ENCODE measurements at regions not wholly inside any gene's neighbourhood (a gene's known extent, or its start where the extent isn't known, plus 50 kb on each side); places are given as distances from the start of the nearest gene placed in this dataset.
"Not testable (repeated sequence)": the region's sequence is repeated elsewhere in the genome, so short reads cannot be mapped to it uniquely, and the experiment has no call there.

GRCh38 chr3:22685597-22685996 lies 517.5 kb upstream of the UBE2E2 start:
- no peak for DNase-seq (ENCODE audit: low read depth in 3 of 3)

- no peak for DNase-seq (ENCODE audit: low read depth in 3 of 3)
Measured at GRCh38 chr3:22691407-22691806, 511.7 kb upstream of the UBE2E2 start.

GRCh38 chr3:22691856-22692628 lies 511.1 kb upstream of the UBE2E2 start:
- DNase-seq (ENCODE audit: low read depth in 3 of 3) = no peak

DNA sequence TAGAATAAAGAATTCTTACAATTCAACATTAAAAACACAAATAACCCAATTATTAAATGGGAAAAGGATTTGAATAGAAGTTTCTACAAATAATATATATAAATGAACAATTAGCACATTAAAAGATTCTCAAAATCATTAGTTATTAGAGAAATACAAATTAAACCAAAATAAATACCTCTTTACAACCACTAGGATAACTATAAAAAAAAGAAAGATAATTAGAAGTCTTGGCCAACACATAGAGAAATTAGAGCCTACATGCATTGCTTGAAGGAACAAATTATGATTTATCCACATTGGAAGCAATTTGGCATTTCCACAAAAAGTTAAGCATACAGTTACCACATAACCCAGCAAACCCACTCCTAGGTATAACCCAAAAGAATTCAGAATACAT lies 502.3 kb upstream of the UBE2E2 start:
- DNase-seq (ENCODE audit: low read depth in 3 of 3) = no peak

GRCh38 chr3:22704166-22704565 lies 499.0 kb upstream of the UBE2E2 start:
- DNase-seq (ENCODE audit: low read depth in 3 of 3) = no peak

GRCh38 chr3:22704571-22705354 lies 498.4 kb upstream of the UBE2E2 start:
- no peak for DNase-seq (ENCODE audit: low read depth in 3 of 3)

DNA sequence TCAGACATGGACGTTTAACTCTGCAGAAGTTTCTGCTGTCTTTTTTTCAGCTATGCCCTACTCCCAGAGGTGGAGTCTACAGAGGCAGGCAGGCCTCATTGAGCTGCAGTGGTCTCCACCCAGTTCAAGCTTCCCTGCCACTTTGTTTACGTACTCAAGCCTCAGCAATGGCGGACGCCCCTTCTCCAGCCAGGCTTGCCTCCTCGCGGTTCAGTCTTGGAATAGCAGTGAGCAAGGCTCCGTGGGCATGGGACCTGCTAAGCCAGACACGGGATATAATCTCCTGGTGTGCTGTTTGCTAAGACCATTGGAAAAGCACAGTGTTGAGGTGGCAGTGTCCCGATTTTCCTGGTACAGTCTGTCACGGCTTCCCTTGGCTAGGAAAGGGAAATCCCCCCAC lies 496.2 kb upstream of the UBE2E2 start:
- not testable (repeated sequence) for DNase-seq (ENCODE audit: low read depth in 3 of 3)

DNA sequence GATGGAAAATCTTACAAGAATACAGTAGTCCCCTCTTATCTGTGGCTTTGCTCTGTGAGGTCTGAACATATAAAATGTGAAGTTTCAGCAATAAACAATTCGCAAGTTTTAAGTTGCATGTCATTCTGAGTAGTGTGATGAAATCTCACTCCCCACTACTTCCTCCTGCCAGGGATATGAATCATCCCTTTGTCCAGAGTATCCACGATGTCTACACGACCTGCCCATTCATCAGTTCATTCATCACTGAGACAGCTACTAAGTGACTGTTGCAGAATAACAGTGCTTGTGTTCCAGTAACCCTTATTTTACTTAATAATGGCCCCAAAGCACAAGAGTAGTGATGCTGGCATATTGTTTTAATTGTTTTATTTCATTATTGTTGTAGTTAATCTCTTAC lies 489.2 kb upstream of the UBE2E2 start:
- no peak for DNase-seq (ENCODE audit: low read depth in 3 of 3)

DNA sequence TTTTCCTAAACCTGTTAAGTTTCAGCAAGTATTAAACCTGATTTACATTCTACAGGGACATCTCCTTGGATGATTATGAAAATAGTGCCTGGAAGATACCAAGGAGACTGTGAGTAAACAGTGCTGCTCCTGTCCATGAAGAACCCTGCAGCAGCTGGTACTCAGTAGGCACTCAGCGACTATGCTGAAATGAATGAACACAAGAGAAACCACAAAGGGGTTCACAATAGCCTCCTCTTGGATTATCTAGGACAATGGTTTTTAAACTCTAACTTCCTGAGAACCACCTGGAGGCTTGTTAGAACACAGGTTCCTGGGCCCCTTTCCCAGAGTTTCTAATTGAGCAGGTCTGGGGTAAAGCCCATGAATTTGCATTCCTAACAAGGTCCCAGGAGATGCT lies 488.4 kb upstream of the UBE2E2 start:
- DNase-seq (ENCODE audit: low read depth in 3 of 3) = no peak

- DNase-seq (ENCODE audit: low read depth in 3 of 3) = no peak
Measured at GRCh38 chr3:22720596-22720995, 482.5 kb upstream of the UBE2E2 start.

- no peak for DNase-seq (ENCODE audit: low read depth in 3 of 3)
Measured at GRCh38 chr3:22724420-22724819, 478.7 kb upstream of the UBE2E2 start.

GRCh38 chr3:22728406-22728805 lies 474.7 kb upstream of the UBE2E2 start:
- DNase-seq (ENCODE audit: low read depth in 3 of 3) = no peak

DNA sequence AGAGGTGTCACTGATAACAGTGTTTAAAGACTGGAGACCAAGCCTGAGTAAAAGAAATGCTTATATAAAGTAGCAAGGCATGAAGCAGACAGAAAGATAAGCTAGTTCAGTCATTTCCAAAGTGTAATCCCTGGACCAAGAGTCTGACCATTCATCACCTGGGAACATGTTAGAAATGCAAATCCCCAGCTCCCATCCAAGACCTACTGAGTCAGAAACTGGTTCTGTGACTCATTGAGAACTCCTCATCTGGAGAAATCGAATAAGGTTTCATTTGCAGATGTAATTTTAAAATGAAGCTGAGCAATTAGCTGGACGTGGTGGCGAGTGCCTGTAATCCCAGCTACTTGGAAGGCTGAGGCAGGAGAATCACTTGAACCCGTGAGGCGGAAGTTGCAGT lies 473.9 kb upstream of the UBE2E2 start:
- no peak for DNase-seq (ENCODE audit: low read depth in 3 of 3)

- DNase-seq (ENCODE audit: low read depth in 3 of 3) = no peak
Measured at GRCh38 chr3:22729981-22730380, 473.1 kb upstream of the UBE2E2 start.

GRCh38 chr3:22730701-22731100 lies 472.4 kb upstream of the UBE2E2 start:
- no peak for DNase-seq (ENCODE audit: low read depth in 3 of 3)

- no peak for DNase-seq (ENCODE audit: low read depth in 3 of 3)
Measured at GRCh38 chr3:22731901-22732300, 471.2 kb upstream of the UBE2E2 start.

DNA sequence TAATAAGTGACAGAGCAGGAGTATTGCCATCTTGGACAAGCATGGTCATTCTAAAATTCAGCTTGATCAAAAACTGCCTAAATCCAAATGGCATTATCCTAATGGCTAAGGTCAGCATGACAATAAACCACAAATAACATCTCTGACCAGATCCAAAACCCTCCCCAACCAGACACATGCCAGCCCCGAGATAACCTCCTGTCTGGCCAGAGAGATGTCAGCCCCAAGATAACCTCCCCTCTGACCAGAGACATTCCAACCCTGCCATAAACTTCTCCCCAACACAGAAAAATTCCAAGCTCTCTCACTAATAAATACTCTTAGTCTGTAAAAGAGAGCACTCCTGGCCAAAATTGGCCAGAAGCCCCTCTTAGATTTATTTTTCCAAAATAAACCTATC lies 470.5 kb upstream of the UBE2E2 start:
- no peak for DNase-seq (ENCODE audit: low read depth in 3 of 3)

GRCh38 chr3:22734207-22734606 lies 468.9 kb upstream of the UBE2E2 start:
- no peak for DNase-seq (ENCODE audit: low read depth in 3 of 3)

GRCh38 chr3:22734756-22735155 lies 468.4 kb upstream of the UBE2E2 start:
- no peak for DNase-seq (ENCODE audit: low read depth in 3 of 3)

GRCh38 chr3:22735373-22735772 lies 467.8 kb upstream of the UBE2E2 start:
- DNase-seq (ENCODE audit: low read depth in 3 of 3) = no peak

DNA sequence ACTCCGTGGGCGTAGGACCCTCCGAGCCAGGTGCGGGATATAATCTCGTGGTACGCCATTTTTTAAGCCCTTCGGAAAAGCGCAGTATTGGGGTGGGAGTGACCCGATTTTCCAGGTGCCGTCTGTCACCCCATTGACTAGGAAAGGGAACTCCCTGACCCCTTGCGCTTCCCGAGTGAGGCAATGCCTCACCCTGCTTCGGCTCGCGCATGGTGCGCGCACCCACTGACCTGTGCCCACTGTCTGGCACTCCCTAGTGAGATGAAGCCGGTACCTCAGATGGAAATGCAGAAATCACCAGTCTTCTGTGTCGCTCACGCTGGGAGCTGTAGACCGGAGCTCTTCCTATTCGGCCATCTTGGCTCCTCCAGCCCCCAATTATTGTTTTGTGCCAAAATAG lies 459.7 kb upstream of the UBE2E2 start:
- not testable (repeated sequence) for DNase-seq (ENCODE audit: low read depth in 3 of 3)

DNA sequence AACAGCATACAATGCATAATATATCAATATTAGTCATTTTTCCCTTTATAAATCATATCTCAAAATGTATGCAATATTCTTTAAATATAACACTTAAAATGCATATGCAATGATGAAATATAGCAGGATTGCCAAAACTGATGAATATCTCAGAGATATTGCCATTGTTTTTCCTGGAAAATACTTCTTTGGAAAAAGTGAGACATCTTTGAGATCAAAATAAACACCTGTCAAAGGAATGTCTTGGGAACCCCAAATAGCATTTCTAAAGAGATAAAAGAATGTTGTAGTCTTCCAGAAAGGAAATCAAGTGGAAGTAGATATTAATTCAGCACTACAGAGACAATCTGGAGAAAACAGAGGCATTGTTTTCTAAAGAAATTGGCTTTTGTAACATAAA lies 457.8 kb upstream of the UBE2E2 start:
- no peak for DNase-seq (ENCODE audit: low read depth in 3 of 3)

DNA sequence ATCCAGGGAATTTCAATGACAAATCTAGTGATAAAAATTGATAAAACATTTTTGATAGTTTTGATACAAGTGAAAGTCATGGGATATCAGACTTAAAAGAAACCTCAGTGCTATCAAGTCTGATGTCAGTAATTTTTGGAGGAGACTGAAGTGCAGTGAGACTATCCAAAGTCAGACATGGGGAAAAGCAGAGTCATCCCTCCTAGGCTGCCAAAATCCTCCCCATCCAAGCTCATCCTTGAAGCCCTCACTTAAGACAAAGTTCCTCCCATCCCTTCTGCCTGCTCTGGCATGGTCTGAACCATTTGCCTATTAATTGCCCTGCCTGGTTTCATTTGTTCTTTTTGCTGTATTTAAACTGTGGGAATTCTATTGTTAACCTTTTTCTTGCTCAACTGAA lies 456.9 kb upstream of the UBE2E2 start:
- DNase-seq (ENCODE audit: low read depth in 3 of 3) = no peak
